H9 (cell line): ENCODE measurements at regions not wholly inside any gene's neighbourhood (a gene's known extent, or its start where the extent isn't known, plus 50 kb on each side); places are given as distances from the start of the nearest gene placed in this dataset.

ENCODE experiments used
- DNase-seq: peaks from one replicate; pipeline ENCODE4 v3.0.0-alpha.2; 2017
- H2AFZ ChIP-seq: one replicate; pipeline ENCODE4 v1.6.1; 2013; ENCODE audit warnings: mild to moderate bottlenecking, low read length, control low read depth, moderate library complexity
- H2AK5ac ChIP-seq: 2 replicates; pipeline ENCODE4 v1.6.1; 2013; ENCODE audit warnings: low read length, control low read depth, mixed read lengths; ENCODE audit not compliant: insufficient read length
- H2BK120ac ChIP-seq: one replicate; pipeline ENCODE4 v1.6.1; 2013; ENCODE audit warnings: low read depth, mild to moderate bottlenecking, low read length, control low read depth, inconsistent platforms; ENCODE audit not compliant: poor library complexity, severe bottlenecking
- H2BK12ac ChIP-seq: 2 replicates; pipeline ENCODE4 v1.6.1; 2013; ENCODE audit warnings: low read length, control low read depth, mixed read lengths, low read depth; ENCODE audit not compliant: insufficient read length
- H2BK15ac ChIP-seq: 2 replicates; pipeline ENCODE4 v1.6.1; 2013; ENCODE audit warnings: low read depth, low read length, control low read depth
- H2BK20ac ChIP-seq: one replicate; pipeline ENCODE4 v1.6.1; 2013; ENCODE audit warnings: low read depth, mild to moderate bottlenecking, low read length, control low read depth, inconsistent platforms; ENCODE audit not compliant: poor library complexity, severe bottlenecking
- H2BK5ac ChIP-seq: 2 replicates; pipeline ENCODE4 v1.6.1; 2013; ENCODE audit warnings: low read length, control low read depth, mixed read lengths; ENCODE audit not compliant: insufficient read length
- H3K14ac ChIP-seq: 2 replicates; pipeline ENCODE4 v1.6.1; 2013; ENCODE audit warnings: low read length, control low read depth; ENCODE audit not compliant: insufficient read depth
- H3K18ac ChIP-seq: 2 replicates; pipeline ENCODE4 v1.6.1; 2013; ENCODE audit warnings: low read depth, mild to moderate bottlenecking, mixed read lengths, low read length, control low read depth; ENCODE audit not compliant: insufficient read length
- H3K23ac ChIP-seq: 2 replicates; pipeline ENCODE4 v1.6.1; 2013; ENCODE audit warnings: low read length, control low read depth, mixed read lengths, low read depth; ENCODE audit not compliant: insufficient read length
- H3K23me2 ChIP-seq: 2 replicates; pipeline ENCODE4 v1.6.1; 2013; ENCODE audit warnings: low read depth, mild to moderate bottlenecking, mixed read lengths, low read length, control low read depth; ENCODE audit not compliant: insufficient read length, poor library complexity, severe bottlenecking
- H3K27ac ChIP-seq: 2 replicates; pipeline ENCODE4 v1.5.1; 2013; ENCODE audit warnings: low read length, control low read depth, mixed read lengths, low read depth; ENCODE audit not compliant: insufficient read length
- H3K27me3 ChIP-seq: 2 replicates; pipeline ENCODE4 v1.6.1; 2013; ENCODE audit warnings: low read length, control low read depth, inconsistent platforms; ENCODE audit not compliant: insufficient read depth
- H3K4ac ChIP-seq: 2 replicates; pipeline ENCODE4 v1.6.1; 2013; ENCODE audit warnings: low read depth, mild to moderate bottlenecking, control low read depth, inconsistent platforms, low read length, moderate library complexity
- H3K4me1 ChIP-seq: 2 replicates; pipeline ENCODE4 v1.6.1; 2013; ENCODE audit warnings: low read length, control low read depth, inconsistent platforms; ENCODE audit not compliant: insufficient read depth
- H3K4me2 ChIP-seq: 2 replicates; pipeline ENCODE4 v1.6.1; 2013; ENCODE audit warnings: low read length, control low read depth, mixed read lengths; ENCODE audit not compliant: insufficient read length, insufficient read depth
- H3K56ac ChIP-seq: 2 replicates; pipeline ENCODE4 v1.6.1; 2013; ENCODE audit warnings: low read depth, mild to moderate bottlenecking, mixed read lengths, low read length, control low read depth; ENCODE audit not compliant: insufficient read length
- H3K79me1 ChIP-seq: 2 replicates; pipeline ENCODE4 v1.6.1; 2013; ENCODE audit warnings: low read depth, mild to moderate bottlenecking, moderate library complexity, low read length, control low read depth, inconsistent platforms; ENCODE audit not compliant: insufficient read depth, poor library complexity, severe bottlenecking
- H3K79me2 ChIP-seq: 2 replicates; pipeline ENCODE4 v1.6.1; 2013; ENCODE audit warnings: low read length, control low read depth, inconsistent platforms; ENCODE audit not compliant: insufficient read depth
- H3K9ac ChIP-seq: 2 replicates; pipeline ENCODE4 v1.6.1; 2013; ENCODE audit warnings: low read length, control low read depth, mixed read lengths; ENCODE audit not compliant: insufficient read length; ENCODE audit errors: extremely low read depth
- H3K9me3 ChIP-seq: one replicate; pipeline ENCODE4 v1.6.1; 2013; ENCODE audit warnings: low read depth, low read length, inconsistent platforms; ENCODE audit not compliant: control insufficient read depth
- H3T11ph ChIP-seq: one replicate; pipeline ENCODE4 v1.6.1; 2013; ENCODE audit warnings: mild to moderate bottlenecking, low read length, control low read depth, inconsistent platforms
- H4K20me1 ChIP-seq: one replicate; pipeline ENCODE4 v1.6.1; 2013; ENCODE audit not compliant: control insufficient read depth, insufficient read length, insufficient read depth
- H4K5ac ChIP-seq: 2 replicates; pipeline ENCODE4 v1.6.1; 2013; ENCODE audit warnings: low read depth, mild to moderate bottlenecking, mixed read lengths, low read length, control low read depth; ENCODE audit not compliant: insufficient read length
- H4K8ac ChIP-seq: replicated peaks from 2 replicates; pipeline ENCODE4 v1.6.1; 2013; ENCODE audit warnings: low read length, control low read depth, mixed read lengths, low read depth; ENCODE audit not compliant: insufficient read length
- H4K91ac ChIP-seq: 2 replicates; pipeline ENCODE4 v1.6.1; 2013; ENCODE audit warnings: low read depth, mild to moderate bottlenecking, moderate library complexity, mixed read lengths, low read length, control low read depth; ENCODE audit not compliant: insufficient read length
- H3K27ac Mint-ChIP-seq, 3 experiments: 2 replicates in 2 of 3; 3 replicates in 1 of 3; pipeline ENCODE4 v1.8.0; 2020 to 2021; ENCODE audit warnings: mixed read lengths in 3 of 3, mild to moderate bottlenecking in 1 of 3, moderate library complexity in 1 of 3
- H3K27me3 Mint-ChIP-seq: 2 replicates; pipeline ENCODE4 v1.8.0; 2021; ENCODE audit warnings: low read depth, mild to moderate bottlenecking, moderate library complexity, mixed read lengths
- H3K36me3 Mint-ChIP-seq, 3 experiments: 2 replicates in 2 of 3; 3 replicates in 1 of 3; pipeline ENCODE4 v1.8.0; 2020 to 2021; ENCODE audit warnings: low read depth in 3 of 3, mixed read lengths in 3 of 3; ENCODE audit not compliant: insufficient read depth in 1 of 3
- H3K4me1 Mint-ChIP-seq, 2 experiments: 2 replicates each; pipeline ENCODE4 v1.8.0; 2020; ENCODE audit warnings: mixed read lengths in 2 of 2
- H3K4me3 Mint-ChIP-seq, 2 experiments: 2 replicates in 1 of 2; 3 replicates in 1 of 2; pipeline ENCODE4 v1.8.0; 2020 to 2021; ENCODE audit warnings: mild to moderate bottlenecking in 2 of 2, mixed read lengths in 2 of 2, moderate library complexity in 1 of 2
- H3K9me3 Mint-ChIP-seq, 2 experiments: 2 replicates in 1 of 2; 3 replicates in 1 of 2; pipeline ENCODE4 v1.8.0; 2020; ENCODE audit warnings: mild to moderate bottlenecking in 2 of 2, mixed read lengths in 2 of 2, moderate library complexity in 1 of 2
- WGBS: extraction: QIAGEN DNeasy Blood & Tissue Kit; methylation state at CpG from one replicate; pipeline ENCODE4 v1.1.7; 2013; ENCODE audit warnings: missing lambda C conversion rate, low lambda C conversion rate, mixed read lengths; ENCODE audit not compliant: insufficient read length; ENCODE audit errors: extremely low coverage; 5-methylcytosine and 5-hydroxymethylcytosine counted together
- TF ChIP-seq, protein P1 (sequence below): fragments of 200-600 bp; sonication (generic); conservative IDR thresholded peaks from 3 replicates; pipeline ENCODE4 v1.8.0; 2021; ENCODE audit warnings: antibody characterized with exemption, mild to moderate bottlenecking

DNA sequence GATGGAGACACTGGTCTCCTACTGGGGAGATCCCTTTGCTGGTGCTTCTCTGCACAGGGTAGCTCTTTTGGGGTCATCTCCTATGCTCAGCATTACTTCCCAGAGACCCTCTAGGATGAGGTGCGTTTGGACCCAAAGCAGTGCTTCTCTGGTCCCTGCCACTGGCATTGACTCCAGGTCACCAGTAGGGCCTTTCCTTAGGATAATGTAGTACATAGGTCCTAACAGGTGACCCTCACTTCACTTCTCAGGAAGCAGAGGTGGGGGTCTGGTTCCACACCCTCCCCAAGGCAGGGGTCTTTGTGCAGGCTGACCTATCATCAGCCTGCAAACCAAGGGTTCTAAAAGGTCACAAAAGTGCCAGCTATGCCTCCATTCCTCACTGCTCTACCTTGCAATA lies 145.8 kb upstream of the HS6ST1 start:
- no peak overlapping the region for H4K91ac ChIP-seq
- H3K56ac ChIP-seq: no peak overlapping the region
- TF ChIP-seq, protein P1, sequence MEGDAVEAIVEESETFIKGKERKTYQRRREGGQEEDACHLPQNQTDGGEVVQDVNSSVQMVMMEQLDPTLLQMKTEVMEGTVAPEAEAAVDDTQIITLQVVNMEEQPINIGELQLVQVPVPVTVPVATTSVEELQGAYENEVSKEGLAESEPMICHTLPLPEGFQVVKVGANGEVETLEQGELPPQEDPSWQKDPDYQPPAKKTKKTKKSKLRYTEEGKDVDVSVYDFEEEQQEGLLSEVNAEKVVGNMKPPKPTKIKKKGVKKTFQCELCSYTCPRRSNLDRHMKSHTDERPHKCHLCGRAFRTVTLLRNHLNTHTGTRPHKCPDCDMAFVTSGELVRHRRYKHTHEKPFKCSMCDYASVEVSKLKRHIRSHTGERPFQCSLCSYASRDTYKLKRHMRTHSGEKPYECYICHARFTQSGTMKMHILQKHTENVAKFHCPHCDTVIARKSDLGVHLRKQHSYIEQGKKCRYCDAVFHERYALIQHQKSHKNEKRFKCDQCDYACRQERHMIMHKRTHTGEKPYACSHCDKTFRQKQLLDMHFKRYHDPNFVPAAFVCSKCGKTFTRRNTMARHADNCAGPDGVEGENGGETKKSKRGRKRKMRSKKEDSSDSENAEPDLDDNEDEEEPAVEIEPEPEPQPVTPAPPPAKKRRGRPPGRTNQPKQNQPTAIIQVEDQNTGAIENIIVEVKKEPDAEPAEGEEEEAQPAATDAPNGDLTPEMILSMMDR: no peak; the same call in 2 of the 3 replicates
- no peaks in the 10 kb centered on the region for H3K27me3 ChIP-seq
- Mint-ChIP-seq H3K36me3 (peaks cover 10 to 22% (median 13%) of the 10 kb centered on the region in 3 experiments; a peak in 6 of 7 replicates), H3K4me1 (peaks cover 4% of the 10 kb centered on the region in 2 experiments; a peak in 2 of 4 replicates), H3K27me3 (peaks cover 2% of the 10 kb centered on the region; the same call in 1 of the 2 replicates), H3K27ac (no peak overlapping the region), H3K9me3 (peaks cover 23 to 28% of the 10 kb centered on the region in 2 experiments), H3K4me3 (no peak overlapping the region)
- no peaks in the 10 kb centered on the region for H3K23me2 ChIP-seq
- no peak overlapping the region for H3K18ac ChIP-seq
- H3K23ac ChIP-seq: no peak overlapping the region
- H3T11ph ChIP-seq: no peak overlapping the region
- no peak overlapping the region for H2BK120ac ChIP-seq
- H3K4me1 ChIP-seq: no peaks in the 10 kb centered on the region
- no peak overlapping the region for H2BK12ac ChIP-seq
- H3K79me2 ChIP-seq: no peaks in the 10 kb centered on the region
- WGBS: no CpG with 5 or more reads among the region's 1 CpG
- no peaks in the 10 kb centered on the region for H4K20me1 ChIP-seq
- no peak overlapping the region for H3K27ac ChIP-seq
- H4K8ac ChIP-seq: no peak overlapping the region
- H2BK5ac ChIP-seq: no peak overlapping the region
- no peak overlapping the region for H2BK20ac ChIP-seq
- no peak overlapping the region for H3K9ac ChIP-seq
- no peaks in the 10 kb centered on the region for H3K79me1 ChIP-seq
- H3K4ac ChIP-seq: no peak overlapping the region
- no peak overlapping the region for H2BK15ac ChIP-seq
- peak; percentile 15 for DNase-seq
- peaks cover 1% of the 10 kb centered on the region for H3K9me3 ChIP-seq
- no peak overlapping the region for H2AK5ac ChIP-seq
- H2AFZ ChIP-seq: no peak overlapping the region
- H3K14ac ChIP-seq: no peak overlapping the region
- no peak overlapping the region for H3K4me2 ChIP-seq
- no peak overlapping the region for H4K5ac ChIP-seq
